ENCODE measurements at regions not wholly inside any gene's neighbourhood (a gene's known extent, or its start where the extent isn't known, plus 50 kb on each side); places are given as distances from the start of the nearest gene placed in this dataset.

- H3K27ac Mint-ChIP-seq: no peak overlapping the region
- no peak for DNase-seq
- H3K4me1 Mint-ChIP-seq: peaks cover 24% of the 10 kb centered on the region
- TF ChIP-seq, protein P1, sequence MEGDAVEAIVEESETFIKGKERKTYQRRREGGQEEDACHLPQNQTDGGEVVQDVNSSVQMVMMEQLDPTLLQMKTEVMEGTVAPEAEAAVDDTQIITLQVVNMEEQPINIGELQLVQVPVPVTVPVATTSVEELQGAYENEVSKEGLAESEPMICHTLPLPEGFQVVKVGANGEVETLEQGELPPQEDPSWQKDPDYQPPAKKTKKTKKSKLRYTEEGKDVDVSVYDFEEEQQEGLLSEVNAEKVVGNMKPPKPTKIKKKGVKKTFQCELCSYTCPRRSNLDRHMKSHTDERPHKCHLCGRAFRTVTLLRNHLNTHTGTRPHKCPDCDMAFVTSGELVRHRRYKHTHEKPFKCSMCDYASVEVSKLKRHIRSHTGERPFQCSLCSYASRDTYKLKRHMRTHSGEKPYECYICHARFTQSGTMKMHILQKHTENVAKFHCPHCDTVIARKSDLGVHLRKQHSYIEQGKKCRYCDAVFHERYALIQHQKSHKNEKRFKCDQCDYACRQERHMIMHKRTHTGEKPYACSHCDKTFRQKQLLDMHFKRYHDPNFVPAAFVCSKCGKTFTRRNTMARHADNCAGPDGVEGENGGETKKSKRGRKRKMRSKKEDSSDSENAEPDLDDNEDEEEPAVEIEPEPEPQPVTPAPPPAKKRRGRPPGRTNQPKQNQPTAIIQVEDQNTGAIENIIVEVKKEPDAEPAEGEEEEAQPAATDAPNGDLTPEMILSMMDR (IDR thresholded peaks at IDR 0.05): no peak
- peaks cover 8% of the 10 kb centered on the region for H3K9me3 Mint-ChIP-seq
- peaks cover 6% of the 10 kb centered on the region for H3K36me3 Mint-ChIP-seq (ENCODE audit: low read depth)
- no peak overlapping the region for H3K4me3 Mint-ChIP-seq
- no peaks in the 10 kb centered on the region for H3K27me3 Mint-ChIP-seq (ENCODE audit: low read depth, poor library complexity)
Observed at GRCh38 chr6:22943327-22943726, 374.0 kb downstream of the HDGFL1 start.

DNA sequence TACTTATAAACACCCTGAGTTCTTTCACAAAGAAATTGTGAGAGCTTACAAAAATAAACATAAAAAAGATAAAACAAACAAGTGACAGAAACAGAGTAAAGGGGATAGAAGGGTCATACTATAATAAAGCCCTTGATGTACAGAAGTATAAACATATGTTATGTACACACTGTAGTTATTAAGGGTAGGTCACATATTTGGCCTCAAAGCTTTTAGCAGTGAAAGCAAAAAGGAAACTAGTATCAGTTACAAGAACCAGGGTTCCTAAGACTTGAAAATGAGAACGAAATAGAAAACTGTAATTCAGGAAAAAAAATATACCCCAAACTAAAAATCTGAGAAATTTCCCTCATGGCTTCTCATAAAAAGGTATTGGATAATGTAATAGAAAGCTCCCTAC, 380.6 kb downstream of the HDGFL1 start:
- no peak overlapping the region for H3K27ac Mint-ChIP-seq

GRCh38 chr6:22952097-22952496, 382.7 kb downstream of the HDGFL1 start:
- H3K36me3 Mint-ChIP-seq (ENCODE audit: low read depth): no peaks in the 10 kb centered on the region
- no peaks in the 10 kb centered on the region for H3K9me3 Mint-ChIP-seq
- TF ChIP-seq, protein P1 (IDR thresholded peaks at IDR 0.05): no peak
- H3K27ac Mint-ChIP-seq: no peak overlapping the region
- H3K4me1 Mint-ChIP-seq: peaks cover 19% of the 10 kb centered on the region
- peaks cover 3% of the 10 kb centered on the region for H3K27me3 Mint-ChIP-seq (ENCODE audit: low read depth, poor library complexity)
- no peak for DNase-seq
- no peak overlapping the region for H3K4me3 Mint-ChIP-seq

More for the DNA sequence above, 380.6 kb downstream of the HDGFL1 start:
- no peaks in the 10 kb centered on the region for H3K36me3 Mint-ChIP-seq (ENCODE audit: low read depth)
- no peaks in the 10 kb centered on the region for H3K9me3 Mint-ChIP-seq
- DNase-seq: no peak
- peaks cover 3% of the 10 kb centered on the region for H3K27me3 Mint-ChIP-seq (ENCODE audit: low read depth, poor library complexity)
- TF ChIP-seq, protein P1 (IDR thresholded peaks at IDR 0.05): no peak
- H3K4me3 Mint-ChIP-seq: no peak overlapping the region
- H3K4me1 Mint-ChIP-seq: peaks cover 4% of the 10 kb centered on the region

GRCh38 chr6:22954749-22955385, 385.5 kb downstream of the HDGFL1 start:
- DNase-seq: no peak
- Mint-ChIP-seq H3K27me3 (ENCODE audit: low read depth, poor library complexity) (peaks cover 4% of the 10 kb centered on the region), H3K36me3 (ENCODE audit: low read depth) (peaks cover 13% of the 10 kb centered on the region), H3K4me1 (peaks cover 19% of the 10 kb centered on the region), H3K4me3 (no peak overlapping the region), H3K9me3 (peaks cover 16% of the 10 kb centered on the region), H3K27ac (peak overlapping the region; percentile 2)
- TF ChIP-seq, protein P1 (IDR thresholded peaks at IDR 0.05): no peak

DNA sequence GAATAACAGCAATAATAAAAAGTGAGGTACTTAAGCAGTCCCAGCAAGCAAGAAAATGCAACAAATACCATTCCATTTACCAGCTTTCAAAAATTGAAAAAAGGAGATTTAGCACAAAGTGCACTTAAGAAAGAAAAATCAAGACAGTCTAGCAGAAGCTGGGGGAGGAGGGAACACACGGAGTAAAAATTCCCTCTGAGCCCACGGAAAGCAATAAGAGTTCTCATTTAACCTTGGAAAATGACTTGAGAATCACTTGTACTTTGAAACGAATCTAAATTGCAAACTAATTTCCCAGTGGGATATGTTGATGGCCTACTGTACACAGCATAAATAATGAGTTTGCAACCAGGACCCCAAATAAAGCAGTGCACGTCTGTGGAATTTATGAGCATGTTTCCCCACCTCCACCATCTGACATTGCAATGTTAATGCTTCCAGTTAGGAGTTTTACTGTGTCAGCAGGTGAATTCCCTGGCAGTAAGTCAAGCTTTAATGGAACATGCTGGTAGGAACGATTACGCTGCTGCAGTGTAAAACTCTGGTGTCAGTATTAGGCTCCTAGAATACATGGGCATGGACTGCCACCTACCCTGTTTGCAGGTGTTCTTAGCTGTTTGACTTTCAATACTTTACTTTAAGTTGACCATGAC, 386.8 kb downstream of the HDGFL1 start:
- peaks cover 19% of the 10 kb centered on the region for H3K4me1 Mint-ChIP-seq
- peaks cover 13% of the 10 kb centered on the region for H3K36me3 Mint-ChIP-seq (ENCODE audit: low read depth)
- H3K4me3 Mint-ChIP-seq: no peak overlapping the region
- no peak for DNase-seq
- H3K9me3 Mint-ChIP-seq: peaks cover 16% of the 10 kb centered on the region
- no peak overlapping the region for H3K27ac Mint-ChIP-seq
- TF ChIP-seq, protein P1 (IDR thresholded peaks at IDR 0.05): no peak
- H3K27me3 Mint-ChIP-seq (ENCODE audit: low read depth, poor library complexity): peaks cover 7% of the 10 kb centered on the region

GRCh38 chr6:22958677-22959076, 389.3 kb downstream of the HDGFL1 start:
- H3K4me1 Mint-ChIP-seq: peaks cover 19% of the 10 kb centered on the region
- H3K9me3 Mint-ChIP-seq: peaks cover 16% of the 10 kb centered on the region
- TF ChIP-seq, protein P1 (IDR thresholded peaks at IDR 0.05): no peak
- H3K36me3 Mint-ChIP-seq (ENCODE audit: low read depth): peaks cover 13% of the 10 kb centered on the region
- H3K27me3 Mint-ChIP-seq (ENCODE audit: low read depth, poor library complexity): peaks cover 4% of the 10 kb centered on the region
- no peak overlapping the region for H3K4me3 Mint-ChIP-seq
- no peak for DNase-seq
- no peak overlapping the region for H3K27ac Mint-ChIP-seq

All from nephron progenitor cell (in vitro differentiated cells).